Cardiac fibroblast (primary cell): ENCODE measurements at regions not wholly inside any gene's neighbourhood (a gene's known extent, or its start where the extent isn't known, plus 50 kb on each side); places are given as distances from the start of the nearest gene placed in this dataset.
"Not testable (repeated sequence)": the region's sequence is repeated elsewhere in the genome, so short reads cannot be mapped to it uniquely, and the experiment has no call there.

ENCODE experiments used
- DNase-seq, 2 donors: peaks; one replicate each; pipeline versions ENCODE4 v3.0.0 to v3.0.0-alpha.2; 2010; ENCODE audit warnings: low read depth in 2 of 2
- H3K4me3 ChIP-seq, 2 donors: replicated peaks in 1 of 2; 1 replicate in 1 of 2; 2 replicates in 1 of 2; pipeline ENCODE4 v1.5.1; 2011; ENCODE audit warnings: low read depth in 2 of 2, low read length in 2 of 2, mild to moderate bottlenecking in 2 of 2, moderate library complexity in 1 of 2
- CTCF ChIP-seq: IDR thresholded peaks from one replicate; pipeline ENCODE4 v1.5.1; 2011; ENCODE audit warnings: low read depth, mild to moderate bottlenecking, low read length, inconsistent platforms

DNA sequence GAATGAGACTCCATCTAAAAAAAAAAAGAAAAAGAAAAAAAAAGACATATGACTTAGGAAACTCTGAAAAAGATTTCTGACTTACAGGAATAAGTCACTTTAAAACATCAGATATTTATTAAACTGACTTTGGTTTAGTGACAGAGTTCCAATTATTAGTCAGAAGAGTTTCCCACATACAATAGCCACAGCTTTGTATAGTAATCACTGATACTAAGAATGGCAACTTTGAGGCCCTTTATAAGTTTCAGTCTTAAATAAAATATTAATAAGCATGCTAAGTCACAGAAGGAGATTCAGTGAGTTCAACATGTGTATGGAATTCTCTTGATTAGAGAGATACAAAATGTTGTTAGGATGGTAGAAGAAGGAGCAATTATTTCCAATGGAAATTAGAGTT lies 652.3 kb upstream of the AMOT start:
- no peak overlapping the region for H3K4me3 ChIP-seq
- DNase-seq: no peak
- no peak for TF ChIP-seq CTCF

DNA sequence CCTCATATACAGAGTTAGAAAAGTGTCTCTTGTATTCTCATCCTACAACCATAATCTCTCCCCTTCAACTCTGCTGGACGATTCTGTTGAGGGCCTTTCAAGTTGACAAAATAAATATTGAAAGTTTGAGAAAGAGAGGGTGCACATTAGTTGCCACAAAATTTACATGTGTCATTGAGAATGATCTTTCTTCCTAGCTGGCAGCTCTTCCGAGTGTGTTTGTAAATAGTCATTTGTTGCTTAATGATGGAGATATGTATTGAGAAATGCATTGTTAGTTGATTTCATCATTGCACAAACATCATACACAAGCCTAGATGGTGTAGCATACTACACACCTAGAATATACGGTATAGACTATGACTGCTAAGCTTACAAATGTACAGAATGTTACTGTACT lies 632.8 kb upstream of the AMOT start:
- TF ChIP-seq CTCF: no peak
- peak in 1 of 2 donors; percentile 2 for DNase-seq
- H3K4me3 ChIP-seq: no peak overlapping the region

DNA sequence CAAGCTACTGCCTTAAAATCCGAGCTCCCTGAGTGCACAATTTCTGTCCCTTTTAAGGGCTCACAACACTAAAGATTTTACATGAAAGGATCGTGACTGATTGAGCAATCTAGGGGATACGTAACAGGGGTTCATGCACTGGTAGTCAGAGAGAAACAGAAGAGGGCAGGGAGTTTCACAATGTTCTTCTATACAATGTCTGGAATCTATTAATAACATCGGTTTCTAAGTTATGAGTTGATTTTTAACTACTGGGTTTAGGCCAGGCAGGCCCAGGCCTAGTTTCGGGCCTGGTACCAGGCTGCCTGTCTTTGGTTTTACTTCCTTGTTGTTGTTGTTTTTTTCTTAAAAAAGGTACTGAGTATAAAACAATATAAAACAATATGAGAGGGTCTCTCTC lies 632.4 kb upstream of the AMOT start:
- peak; percentile 2 to 31 for DNase-seq

DNA sequence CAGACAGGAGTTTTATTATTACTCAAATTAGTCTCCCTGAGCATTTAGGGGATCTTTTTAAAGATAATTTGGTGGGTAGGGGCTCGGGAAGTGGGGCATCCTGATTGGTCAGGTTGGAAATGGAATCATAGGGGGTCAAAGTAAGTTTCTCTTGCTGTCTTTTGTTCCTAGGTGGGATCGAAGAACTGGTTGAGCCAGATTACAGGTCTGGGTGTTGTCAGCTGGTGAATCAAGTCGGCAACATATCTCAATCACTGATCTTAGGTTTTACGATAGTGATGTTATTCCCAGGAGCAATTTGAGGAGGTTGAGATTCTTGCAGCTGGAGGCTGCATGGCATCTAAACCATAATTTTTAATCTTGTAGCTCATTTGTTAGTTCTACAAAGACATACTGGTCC lies 629.5 kb upstream of the AMOT start:
- no peak overlapping the region for H3K4me3 ChIP-seq
- no peak for DNase-seq
- TF ChIP-seq CTCF: no peak

More for the DNA sequence above, 632.4 kb upstream of the AMOT start:
- H3K4me3 ChIP-seq: not testable (repeated sequence)

- DNase-seq: no peak
- TF ChIP-seq CTCF: no peak
- no peak overlapping the region for H3K4me3 ChIP-seq
These were observed 617.1 kb upstream of the AMOT start for GRCh38 chrX:113457719-113458118.

DNA sequence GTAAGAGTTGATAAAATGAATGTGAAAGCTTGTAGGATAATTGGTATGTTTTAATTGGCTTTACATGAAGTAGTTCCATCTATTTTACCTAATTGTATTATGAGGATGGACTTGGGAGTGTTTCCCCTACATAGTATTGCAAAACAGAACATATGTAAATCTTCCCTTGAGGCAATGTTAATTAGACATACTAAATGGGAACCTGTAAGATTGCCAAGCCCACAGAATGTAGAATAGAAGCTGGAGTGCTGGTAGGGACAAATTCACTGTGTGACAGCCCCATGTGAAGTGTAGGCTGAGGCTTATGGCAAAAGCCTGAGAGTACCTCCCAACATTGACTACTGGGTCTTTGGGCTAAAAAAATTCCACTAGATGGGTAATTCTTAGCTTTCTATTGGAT lies 615.0 kb upstream of the AMOT start:
- no peak for TF ChIP-seq CTCF
- DNase-seq: no peak
- H3K4me3 ChIP-seq: no peak overlapping the region

DNA sequence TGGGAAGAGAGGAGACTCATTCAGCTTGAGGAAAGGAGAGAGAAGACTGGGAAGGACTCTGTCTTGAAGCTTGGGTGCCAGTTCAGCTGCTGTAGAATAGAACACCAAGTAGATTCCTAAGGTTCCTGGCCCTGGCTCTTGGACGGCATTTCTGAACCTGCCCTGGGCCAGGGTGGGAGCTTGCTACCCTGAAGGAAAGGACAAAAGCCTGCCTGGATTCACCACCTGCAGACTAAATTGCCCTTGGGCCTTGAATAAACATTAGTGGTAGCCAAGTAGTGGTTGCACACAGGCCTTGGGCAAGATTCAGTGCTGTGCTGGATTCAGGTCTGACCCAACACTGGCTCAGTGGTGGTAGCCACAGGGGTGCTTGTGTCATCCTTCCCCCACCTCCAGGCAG lies 588.4 kb upstream of the AMOT start:
- no peak for TF ChIP-seq CTCF
- DNase-seq: no peak
- H3K4me3 ChIP-seq: no peak overlapping the region
